NCI-H524 (cell line): ENCODE measurements at regions not wholly inside any gene's neighbourhood (a gene's known extent, or its start where the extent isn't known, plus 50 kb on each side); places are given as distances from the start of the nearest gene placed in this dataset.

ENCODE experiments used
- DNase-seq, 2 experiments: peaks; one replicate each; lab custom pipeline; 2025; lab: John Stamatoyannopoulos, UW

DNA sequence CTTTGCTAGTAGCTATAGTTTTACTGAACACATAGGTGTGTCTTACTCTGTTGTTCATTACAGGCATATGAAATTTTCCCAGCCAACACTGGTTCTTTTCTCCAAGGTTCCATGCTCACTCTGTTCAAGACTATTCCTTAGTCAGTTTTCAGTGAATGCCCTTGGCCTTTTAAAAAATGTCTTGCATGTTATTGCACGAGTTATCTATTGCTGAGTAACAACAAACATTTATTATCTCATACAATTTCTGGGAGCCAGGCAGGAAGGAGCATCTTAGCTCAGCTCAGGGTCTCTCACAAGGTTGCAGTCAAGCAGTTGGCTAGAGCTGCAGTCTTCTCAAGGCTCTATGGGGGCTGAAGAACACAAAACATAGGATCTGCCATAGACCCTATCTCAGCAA lies 223.5 kb downstream of the BTG1 start:
- no peak for DNase-seq

DNA sequence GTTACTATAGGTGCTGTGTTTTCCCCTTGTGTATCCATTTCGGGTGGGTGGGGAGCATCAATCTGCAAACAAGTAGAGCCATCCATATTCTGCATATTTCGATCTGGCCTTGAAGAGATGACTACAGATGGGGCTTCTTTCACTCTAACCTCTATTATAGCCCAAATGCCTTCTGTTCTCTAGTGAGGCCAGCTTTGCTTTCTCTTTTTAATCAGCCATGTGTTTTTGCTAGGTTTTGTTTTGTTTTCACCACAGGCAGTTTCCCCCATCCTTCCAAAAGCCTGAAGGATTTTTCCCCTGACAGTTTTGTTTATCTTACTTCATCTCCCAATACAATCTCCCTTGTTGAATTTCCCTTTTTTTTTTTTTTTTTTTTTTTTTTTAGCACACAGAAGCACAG lies 224.1 kb downstream of the BTG1 start:
- peak in 1 of 2 experiments; percentile 64 for DNase-seq

DNA sequence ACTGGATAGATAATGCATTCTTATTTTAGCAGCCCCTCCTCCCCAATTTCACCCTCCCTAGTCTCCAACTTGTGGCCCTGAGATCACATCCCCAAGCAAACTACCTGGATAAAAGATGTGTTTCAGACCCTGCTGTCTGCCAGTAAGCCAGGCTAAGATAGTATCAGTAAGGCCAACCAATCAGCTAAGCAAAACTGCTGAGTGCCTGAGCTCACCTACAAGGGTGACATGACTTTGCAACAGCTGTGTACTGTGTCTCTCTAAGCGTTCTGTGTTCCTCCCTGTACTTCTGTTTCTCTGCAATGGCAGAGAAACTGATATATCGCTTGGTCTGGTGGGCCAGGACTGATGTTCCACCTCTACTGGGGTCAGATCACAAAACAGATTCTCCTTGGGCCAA lies 224.9 kb downstream of the BTG1 start:
- peak in 1 of 2 experiments; percentile 7 for DNase-seq

DNA sequence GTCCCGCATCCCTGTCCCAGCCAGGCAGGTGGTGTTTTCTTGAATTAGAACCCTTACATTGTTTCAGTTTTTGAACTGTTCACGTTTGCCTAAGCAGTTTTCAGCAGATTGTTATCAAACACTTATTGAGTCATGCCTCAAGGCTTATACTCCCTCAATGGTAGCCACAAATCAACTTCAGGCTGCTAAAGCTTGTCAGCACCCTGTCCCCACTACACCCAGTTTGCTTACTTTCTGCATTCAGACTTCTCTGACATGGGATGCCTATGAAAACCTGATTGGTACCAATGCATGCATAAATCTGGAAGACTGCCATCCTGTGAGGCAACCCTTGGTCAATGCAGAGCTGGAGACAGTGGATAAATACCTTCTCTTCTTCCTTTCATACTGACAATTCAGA lies 225.4 kb downstream of the BTG1 start:
- no peak for DNase-seq

DNA sequence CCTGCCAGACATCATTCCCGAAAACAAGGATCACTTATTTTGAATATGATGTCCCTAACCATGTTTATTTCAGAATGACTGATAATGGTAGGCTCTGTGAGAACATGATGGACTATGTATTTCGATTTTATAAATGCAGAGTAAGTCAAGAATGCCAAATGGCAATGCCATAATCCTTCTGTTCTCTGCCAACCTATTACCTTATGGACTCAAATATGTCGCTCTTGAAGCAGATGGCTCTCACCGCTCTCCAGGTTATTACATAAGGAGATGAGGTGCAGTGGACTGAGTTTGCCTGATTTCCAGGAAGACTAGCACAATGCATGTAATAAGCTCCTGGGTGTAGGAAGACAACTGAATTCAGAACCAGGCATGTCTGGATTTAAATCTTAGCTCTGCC lies 227.2 kb downstream of the BTG1 start:
- peak; percentile 86 to 98 for DNase-seq

DNA sequence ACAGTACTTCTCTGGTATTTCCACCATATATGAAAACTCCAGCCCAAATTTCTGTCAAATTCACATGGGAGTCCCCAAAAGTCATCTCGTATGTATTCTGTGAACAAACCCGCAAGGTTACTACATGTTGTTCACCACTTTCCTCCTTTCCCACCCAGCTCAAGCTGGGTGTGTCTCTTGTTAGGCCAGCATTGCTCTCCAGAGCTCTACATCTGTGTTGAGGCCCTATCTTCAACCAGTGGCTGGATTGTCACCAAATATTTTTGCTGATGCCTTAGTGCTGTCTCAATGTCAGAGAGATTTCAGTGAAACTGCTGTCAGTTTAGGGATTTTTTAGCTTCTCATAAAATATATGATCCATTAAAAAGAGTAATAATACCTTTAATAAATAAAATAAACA lies 230.9 kb downstream of the BTG1 start:
- no peak for DNase-seq

DNA sequence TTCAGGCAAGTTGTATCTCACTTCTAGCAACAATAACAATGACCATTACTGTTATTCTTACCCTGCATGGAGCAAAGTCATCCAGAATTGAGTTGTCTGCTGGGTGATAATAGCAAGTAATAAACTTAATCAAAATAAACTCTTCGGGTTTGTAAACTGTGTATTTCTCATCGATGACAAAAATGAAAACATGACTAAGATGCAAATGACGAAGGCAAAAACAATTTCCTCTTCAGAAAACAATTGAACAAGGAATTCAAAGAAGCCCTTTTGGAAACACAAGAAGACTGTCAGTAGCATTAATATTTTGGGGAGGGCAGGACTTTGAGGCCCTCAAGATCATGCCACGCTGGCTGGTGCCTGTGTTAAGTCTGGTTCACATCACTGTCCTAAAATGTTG lies 232.0 kb downstream of the BTG1 start:
- DNase-seq = no peak

DNA sequence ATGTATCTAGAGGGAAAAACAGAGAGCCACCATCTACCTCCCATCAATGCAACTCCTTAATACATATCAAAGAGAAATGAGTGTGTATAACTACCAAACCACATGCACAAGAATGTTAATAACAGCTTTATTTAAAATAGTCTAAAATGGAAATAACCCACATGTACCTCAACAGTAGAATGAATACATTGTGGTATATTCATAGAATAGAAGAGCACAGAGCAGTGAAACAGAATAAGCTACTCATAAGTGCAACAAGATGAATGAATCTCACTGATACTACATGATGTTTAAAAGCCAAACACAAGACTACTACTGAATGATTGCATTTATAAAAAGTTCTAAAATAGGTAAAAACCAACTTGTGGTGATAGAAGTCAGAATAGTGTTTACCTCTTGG lies 232.5 kb downstream of the BTG1 start:
- DNase-seq = no peak

DNA sequence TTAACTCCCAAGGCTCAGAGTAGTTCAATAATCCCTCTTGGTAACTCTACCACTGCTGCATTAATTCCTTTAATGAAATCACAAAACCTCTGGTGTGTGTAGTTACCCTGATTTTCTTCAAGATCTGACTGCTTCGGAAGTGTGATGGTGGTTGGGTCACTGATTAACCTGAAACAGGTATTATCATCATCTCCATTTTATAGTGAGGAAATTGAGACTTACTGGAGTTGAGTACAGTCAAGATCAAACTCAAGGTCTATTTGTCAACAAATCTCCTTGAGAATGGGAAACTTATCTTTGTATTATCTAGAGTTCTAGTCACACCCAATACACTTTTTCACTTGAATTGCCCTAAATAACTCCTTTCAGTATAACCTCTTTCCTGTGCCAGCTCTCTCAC lies 233.5 kb downstream of the BTG1 start:
- no peak for DNase-seq

DNA sequence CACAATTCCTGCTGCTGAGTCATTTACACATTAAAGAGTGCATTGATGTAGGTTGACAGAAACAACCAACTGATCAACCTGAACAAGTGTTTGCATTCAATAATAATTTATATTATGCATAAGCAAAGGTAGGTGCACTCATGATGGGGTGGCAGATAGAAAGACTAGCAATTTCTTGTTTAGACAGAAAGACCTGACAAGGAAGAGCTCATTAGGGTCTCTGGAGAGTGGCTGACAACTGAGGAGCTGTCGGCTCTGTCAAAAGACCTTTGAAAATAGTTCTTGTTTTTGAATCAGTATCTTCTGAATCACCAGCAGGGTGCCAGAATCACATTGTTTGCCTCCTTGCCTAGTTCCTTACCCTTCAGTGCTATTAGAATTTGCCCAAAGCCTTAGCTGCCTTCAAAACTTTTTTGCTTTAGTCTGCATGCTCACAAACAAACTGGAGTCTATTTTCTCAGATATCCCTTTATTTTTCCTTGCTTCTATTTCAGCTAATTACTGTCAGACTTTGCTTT lies 234.7 kb downstream of the BTG1 start:
- DNase-seq = no peak

DNA sequence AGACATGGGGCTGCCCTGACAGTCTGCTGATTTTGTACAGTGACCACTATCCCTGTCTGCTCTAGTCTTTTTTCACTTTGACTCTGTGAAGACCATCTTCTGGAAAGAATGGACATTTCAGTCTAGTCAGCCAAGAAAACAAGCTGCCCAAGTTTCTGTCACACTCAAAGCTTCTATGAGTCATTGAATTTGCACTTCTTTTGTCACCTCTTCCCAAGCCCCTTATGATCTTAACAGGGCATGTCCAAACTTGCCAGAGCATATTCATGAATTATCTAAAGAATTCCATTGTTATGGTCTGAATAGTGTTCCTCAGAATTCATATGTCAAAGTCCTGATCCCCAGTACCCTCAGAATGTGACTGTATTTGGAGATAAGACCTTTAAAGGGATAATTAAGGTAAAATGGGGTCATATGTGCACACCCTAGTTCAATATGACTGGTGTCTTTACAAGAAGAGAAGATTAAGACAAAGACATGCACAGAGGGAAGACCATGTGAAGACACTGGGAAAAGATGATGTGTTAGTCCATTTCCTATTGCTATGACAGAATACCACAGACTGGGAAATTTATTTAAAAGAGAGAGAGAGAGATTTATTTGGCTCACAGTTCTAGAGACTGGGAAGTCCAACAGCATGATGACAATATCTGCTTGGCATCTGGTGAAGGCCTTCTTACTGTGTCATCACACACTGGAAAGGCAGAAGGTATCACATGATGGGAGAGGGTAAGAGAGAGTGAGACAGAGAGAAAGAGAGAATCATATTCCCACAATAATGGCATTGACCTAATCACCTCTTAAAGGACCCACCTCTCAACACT lies 242.6 kb downstream of the BTG1 start:
- DNase-seq = no peak

DNA sequence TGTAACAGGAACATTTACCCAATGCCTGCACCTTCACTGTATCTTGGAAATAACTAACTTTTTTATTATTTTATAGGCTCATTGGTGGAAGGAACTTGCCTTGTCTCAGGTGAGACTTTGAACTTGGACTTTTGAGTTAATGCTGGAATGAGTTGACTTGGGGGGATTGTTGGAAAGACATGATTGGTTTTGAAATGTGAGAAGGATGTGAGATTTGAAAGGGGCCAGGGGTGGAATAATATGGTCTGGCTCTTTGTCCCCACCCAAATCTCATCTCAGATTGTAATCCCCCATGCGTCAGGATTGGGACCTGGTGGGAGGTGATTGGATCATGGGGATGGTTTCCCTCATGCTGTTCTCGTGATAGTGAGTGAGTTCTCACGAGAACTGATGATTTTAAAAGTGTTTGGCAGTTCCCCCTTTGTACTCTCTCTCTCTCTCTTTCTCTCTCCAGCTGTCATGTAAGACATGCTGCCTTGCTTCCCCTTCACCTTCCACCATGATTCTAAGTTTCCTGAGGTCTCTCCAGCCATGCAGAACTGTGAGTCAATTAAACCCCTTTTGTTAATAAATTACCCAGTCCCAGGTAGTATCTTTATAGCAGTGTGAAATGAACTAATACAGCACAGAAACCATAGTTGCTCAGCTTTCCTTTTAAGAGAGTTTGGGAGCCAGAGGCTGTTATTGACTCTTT lies 244.1 kb downstream of the BTG1 start:
- DNase-seq = no peak

DNA sequence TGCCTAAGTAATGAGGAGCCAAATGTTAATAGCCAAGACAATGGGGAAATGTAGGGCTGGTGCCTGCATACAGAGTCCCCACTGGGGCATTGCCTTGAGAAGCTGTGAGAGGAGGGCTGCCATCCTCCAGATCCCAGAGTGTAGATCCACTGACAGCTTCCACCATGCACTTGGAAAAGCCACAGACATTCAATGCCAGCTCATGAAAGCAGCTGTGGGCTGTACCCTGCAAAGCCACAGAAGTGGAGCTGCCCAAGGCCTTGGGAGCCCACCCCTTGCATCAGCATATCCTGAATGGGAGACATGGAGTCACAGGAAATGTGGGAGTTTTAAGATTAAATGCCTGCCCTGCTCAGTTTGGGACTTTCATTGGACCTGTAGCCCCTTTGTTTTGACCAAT lies 244.7 kb downstream of the BTG1 start:
- no peak for DNase-seq

DNA sequence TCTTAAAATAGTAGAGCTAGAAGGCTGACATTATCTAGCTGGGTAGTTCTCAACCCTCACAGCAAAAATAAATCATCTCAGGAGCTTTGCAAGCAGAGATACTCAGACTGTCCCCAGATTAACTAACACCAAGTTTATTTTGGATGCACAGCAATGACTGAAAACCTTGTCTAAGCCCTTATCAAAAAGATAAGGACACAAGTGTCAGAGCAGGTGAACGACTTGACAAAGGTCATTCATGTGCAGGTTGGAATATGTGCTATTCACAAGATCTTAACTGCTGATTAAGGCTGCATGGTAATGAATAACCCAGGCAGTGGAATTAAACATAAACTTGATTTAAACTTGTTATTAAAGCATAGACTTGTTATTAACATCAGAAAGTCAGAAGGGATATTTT lies 246.6 kb downstream of the BTG1 start:
- DNase-seq = no peak

DNA sequence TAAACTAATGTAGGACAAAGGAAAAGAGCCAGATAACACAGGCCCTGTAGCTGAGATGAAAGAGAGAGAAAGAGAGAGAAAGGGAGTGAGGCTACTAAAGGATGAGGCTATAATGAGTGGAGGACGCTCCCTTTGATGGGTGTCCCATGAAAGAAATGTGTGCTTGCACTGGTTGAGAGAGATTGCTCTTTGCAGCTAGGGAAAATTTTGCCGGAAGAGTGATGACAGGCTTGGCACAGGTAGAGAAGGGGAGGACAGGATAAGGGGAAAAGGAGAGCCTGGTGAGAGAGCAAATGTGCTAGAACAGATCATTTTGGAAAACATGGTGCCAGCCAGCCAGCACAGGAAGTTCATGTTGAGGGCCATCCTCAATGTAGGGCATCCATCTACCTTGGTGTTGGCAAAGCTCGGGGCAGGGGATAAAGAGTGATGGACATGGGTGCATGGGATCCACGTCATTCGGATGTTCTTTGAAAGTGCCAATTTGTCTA lies 248.6 kb downstream of the BTG1 start:
- DNase-seq = no peak

DNA sequence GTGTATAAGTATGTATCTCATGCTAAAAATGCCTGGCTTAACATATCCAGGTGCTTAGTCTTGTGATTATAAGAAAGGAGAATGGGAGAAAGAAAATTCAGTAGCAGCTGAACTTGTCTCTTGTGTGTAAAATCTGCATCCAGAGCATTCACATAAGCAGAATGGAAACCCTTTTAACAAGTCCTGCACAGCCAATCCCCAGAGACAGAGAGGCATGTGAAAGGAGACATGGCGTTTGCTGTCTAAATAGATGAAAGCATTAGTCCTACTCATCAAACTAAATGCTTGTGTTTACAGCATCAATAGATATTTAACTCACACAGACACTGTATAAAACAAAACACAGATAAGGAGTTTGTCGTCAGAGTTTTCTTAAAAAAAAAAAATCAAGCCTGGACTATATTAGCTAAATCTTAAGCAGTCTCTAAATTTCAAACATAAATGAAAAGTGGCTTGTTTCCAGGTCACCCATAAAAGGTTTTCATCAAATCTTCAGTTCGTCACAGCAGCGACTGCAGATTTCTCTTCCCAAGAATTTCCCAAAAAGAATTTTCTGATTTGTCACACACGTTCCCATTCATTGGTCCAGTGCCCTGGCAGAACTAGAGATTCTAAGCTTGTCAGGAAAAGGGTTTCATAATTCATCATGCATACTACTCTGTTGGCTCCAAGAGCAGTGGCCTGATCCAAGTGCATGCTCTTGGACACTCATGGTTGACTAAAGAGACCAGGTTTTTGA lies 249.2 kb downstream of the BTG1 start:
- no peak for DNase-seq

DNA sequence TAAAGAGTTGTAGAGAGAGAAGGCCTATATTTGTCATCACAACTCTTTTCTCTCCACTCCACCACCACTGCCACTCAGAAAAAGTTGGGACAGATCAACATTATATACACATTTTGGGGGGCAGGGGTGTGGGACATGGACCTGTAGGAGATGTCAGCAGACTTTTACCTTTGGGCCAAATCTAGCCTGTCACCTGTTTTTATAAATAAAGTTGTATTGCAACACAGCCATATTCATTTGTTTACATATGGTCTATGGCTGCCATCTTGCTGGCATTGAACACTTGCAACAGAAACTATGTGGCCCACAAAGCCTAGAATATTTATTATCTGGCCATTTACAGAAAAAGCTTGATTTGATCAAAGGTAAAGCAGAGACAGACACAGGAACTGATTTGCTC lies 250.7 kb downstream of the BTG1 start:
- DNase-seq = no peak

DNA sequence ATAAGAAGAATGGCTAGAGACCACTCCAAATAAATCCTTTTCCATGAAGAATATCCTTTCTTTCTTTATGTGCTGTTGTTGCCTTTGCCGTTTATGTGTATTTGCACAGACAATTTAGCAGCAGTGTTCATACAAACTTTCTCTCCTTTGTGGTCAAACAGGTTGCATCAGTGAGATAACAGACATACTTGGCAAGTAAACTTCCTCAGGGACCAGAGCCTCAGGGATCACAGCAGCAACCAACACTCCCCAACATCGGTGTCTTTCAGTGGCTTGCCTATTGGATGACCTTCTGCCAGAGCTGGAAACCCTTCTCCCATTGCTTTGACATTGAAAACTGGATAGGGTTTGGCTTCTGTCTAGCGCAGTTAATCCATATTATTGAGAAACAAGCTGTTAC lies 252.2 kb downstream of the BTG1 start:
- peak in 1 of 2 experiments; percentile 12 for DNase-seq

DNA sequence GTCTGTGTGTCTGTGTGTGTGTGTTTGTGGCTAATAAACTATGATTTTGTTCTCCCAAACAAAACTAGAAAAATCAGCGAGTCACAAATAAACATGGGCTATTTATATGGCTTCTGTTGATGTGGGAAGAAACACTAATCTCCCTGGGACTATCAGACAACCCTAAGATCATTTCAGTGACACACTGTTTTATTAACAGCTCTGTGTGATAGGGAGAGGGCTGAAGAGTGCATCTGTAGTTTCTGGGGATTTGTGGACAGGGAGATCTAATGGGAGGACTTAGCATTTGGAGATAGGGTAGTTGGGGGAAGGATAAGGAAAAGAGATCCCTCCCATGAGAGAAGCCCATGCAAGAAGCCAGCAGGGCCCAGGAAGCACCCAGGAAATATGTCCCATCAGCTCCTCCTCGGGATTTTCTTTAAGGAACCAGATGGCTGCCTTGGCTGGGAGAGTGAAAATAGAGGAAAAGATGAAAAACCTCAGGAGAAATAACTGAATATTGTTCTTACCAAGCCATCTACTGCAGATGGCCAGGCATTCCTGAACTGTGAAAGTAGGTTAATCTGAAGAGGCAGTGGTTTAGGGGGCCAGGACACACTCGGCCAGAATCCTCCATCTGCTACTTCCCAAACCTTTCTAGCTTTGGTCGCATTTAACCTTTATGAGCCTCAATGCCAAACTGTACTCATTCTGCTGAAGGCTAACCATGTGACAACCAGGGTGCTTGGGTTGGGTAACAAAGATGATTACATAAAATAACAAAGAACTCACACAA lies 253.4 kb downstream of the BTG1 start:
- peak; percentile 88 to 93 for DNase-seq

DNA sequence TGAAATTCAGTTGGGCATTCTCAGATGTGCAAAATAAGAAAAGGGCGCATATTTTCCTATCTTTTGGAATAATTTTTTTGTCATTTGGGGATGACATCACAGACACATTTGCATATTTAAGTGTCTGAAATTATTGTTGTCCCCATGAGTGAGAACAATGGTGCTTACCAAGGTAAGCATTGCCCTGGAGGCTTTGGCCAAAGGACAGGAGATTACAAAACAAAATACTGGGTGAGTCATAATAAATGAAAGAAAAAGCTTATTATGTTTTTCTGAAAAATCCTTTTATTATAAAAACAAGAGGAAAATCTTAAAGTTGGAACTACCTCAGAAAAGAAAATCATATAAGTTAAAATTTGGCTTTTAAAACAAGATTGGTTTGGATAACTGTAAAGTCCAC lies 254.9 kb downstream of the BTG1 start:
- DNase-seq = no peak

DNA sequence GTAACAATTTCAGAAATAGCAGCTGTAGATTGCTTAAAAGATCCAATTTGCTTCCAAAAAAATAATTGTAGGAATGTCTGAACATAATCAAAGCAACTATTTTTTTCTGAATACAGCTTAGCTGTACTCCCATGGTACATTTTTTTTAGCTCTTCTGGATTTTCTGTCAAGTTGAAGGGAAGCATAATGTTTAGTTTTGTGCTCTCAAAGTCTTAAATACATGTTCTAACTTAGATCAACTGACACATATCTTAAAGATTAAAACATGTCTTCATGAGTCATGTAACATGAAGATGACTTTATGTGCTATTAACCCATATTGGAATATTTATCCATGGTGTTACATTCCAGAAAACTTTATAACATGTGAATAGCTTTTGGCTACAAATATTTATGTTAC lies 255.7 kb downstream of the BTG1 start:
- no peak for DNase-seq

DNA sequence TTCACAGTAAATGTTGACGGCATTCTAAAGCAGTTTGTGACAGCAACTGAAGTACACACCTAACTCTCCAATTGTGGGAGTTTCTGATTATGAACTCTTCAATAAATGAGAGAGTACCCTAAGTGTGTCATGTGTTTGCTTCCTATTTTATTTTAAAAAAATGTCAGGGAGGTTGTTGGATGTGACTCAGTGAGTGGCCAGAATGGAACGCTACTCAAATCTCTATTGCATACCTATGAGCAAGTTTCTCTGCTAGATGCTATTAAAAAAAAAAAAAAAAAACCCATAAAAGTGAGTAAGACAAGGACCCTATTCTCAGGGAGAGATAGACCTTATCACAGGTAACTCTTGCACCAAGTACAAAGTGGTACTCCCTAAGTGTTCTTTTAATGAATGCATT lies 256.6 kb downstream of the BTG1 start:
- no peak for DNase-seq
